ENCODE measurements at regions not wholly inside any gene's neighbourhood (a gene's known extent, or its start where the extent isn't known, plus 50 kb on each side); places are given as distances from the start of the nearest gene placed in this dataset.

- TF ChIP-seq CTCF (IDR thresholded peaks at IDR 0.05 in 4 of 5, conservative IDR thresholded peaks at IDR 0.05 in 1 of 5), result no peak
- no peak for TF ChIP-seq POLR2A (IDR thresholded peaks at IDR 0.05)
These were observed 269.5 kb upstream of the GBE1 start for GRCh38 chr3:82030916-82031315.
